ENCODE measurements at regions not wholly inside any gene's neighbourhood (a gene's known extent, or its start where the extent isn't known, plus 50 kb on each side); places are given as distances from the start of the nearest gene placed in this dataset.

- DNase-seq, result no peak
Observed at GRCh38 chr2:106720026-106720425, 165.9 kb downstream of the ST6GAL2 start.

- no peak for DNase-seq
Observed at GRCh38 chr2:106724301-106724794, 161.6 kb downstream of the ST6GAL2 start.

DNA sequence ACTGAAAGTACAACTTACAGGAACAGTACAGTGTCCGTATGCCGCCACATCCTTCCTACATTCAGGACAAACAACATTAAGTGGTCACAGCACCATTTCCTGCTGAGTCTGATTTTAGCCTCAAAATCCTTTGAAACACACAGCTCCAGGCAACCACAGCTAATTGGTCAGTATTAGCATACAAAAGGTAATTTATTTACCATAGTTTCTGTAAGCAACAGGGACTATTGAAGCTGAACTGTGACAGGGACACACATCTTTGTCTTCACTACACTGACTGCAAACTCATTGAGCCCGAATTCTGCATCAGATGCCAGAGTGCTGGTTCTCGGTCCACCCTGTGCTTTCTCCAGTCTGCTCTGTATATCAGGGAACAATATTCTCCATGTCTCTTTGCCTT lies 151.8 kb downstream of the ST6GAL2 start:
- DNase-seq, result no peak

DNA sequence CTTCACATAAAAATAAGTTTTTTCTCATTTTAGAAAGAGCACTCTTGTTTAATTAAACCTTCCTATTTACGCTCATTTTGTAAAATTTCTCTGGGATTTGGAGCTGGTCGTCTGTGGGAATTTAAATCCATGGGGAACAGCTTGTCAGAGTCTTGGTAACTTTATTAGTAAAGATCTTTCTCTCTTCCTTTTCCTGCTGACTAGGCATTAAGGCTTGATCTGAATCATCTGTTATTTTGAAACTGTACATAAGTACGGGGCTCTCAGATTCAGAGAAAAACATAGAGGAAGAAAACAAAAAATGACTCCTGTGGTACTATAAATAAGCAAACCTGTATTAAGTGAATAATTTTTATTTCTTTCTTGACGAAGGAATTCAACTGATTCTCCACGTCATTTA lies 150.2 kb downstream of the ST6GAL2 start:
- no peak for DNase-seq

- no peak for DNase-seq
Observed at GRCh38 chr2:106736221-106736620, 149.7 kb downstream of the ST6GAL2 start.

GRCh38 chr2:106745468-106745867 lies 140.5 kb downstream of the ST6GAL2 start:
- DNase-seq, result no peak

DNA sequence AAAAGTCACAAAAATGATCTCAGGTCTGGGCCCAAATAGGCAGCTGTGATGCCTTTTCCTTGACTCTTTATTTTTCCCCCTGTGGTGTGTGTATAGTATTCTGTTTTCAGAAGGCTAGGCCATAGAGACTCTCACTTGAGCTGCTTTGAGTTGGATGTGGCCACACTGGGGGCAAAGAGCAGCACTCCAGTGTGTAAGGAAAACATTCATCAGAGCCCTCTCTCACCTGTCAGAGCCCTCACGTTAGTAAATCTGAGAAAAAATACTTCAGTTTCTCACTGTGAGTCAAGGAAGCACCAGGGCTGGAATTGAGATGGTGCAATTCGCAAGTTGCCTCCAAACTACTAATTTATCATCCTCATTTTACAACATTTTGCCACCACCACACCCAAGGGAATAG lies 136.1 kb downstream of the ST6GAL2 start:
- DNase-seq, result no peak

Measured in NCI-H526 (cell line).